Hepatocyte (in vitro differentiated cells): ENCODE measurements at regions not wholly inside any gene's neighbourhood (a gene's known extent, or its start where the extent isn't known, plus 50 kb on each side); places are given as distances from the start of the nearest gene placed in this dataset.
A peak's percentile ranks its signal among the peaks of the same experiment; 100 is the strongest.

ENCODE experiments used
- DNase-seq: peaks from one replicate; pipeline ENCODE4 v3.0.0-alpha.2; 2016; ENCODE audit warnings: low spot score
- H2AFZ ChIP-seq: fragments of 200-600 bp; sonication (generic); 2 replicates; pipeline ENCODE4 v1.6.0; 2016; ENCODE audit warnings: antibody characterized with exemption, mild to moderate bottlenecking
- H3K27ac ChIP-seq: fragments of 200-600 bp; sonication (generic); 2 replicates; pipeline ENCODE4 v1.5.1; 2016; ENCODE audit warnings: mild to moderate bottlenecking
- H3K27me3 ChIP-seq: fragments of 200-600 bp; sonication (generic); 2 replicates; pipeline ENCODE4 v1.6.1; 2016
- H3K36me3 ChIP-seq: fragments of 200-600 bp; sonication (generic); replicated peaks from 2 replicates; pipeline ENCODE4 v1.5.1; 2016; ENCODE audit warnings: low read depth; ENCODE audit not compliant: insufficient read depth
- H3K4me1 ChIP-seq: fragments of 200-600 bp; sonication (generic); 2 replicates; pipeline ENCODE4 v1.5.1; 2016; ENCODE audit warnings: mild to moderate bottlenecking, moderate library complexity; ENCODE audit not compliant: insufficient read depth
- H3K4me2 ChIP-seq: fragments of 200-600 bp; sonication (generic); 2 replicates; pipeline ENCODE4 v1.6.0; 2016
- H3K4me3 ChIP-seq: fragments of 200-600 bp; sonication (generic); 2 replicates; pipeline ENCODE4 v1.5.1; 2016; ENCODE audit warnings: mild to moderate bottlenecking
- H3K79me2 ChIP-seq: fragments of 200-600 bp; sonication (generic); 2 replicates; pipeline ENCODE4 v1.6.0; 2017; ENCODE audit warnings: mild to moderate bottlenecking
- H3K9me2 ChIP-seq: fragments of 200-600 bp; sonication (generic); replicated peaks from 2 replicates; pipeline ENCODE4 v1.6.0; 2017; ENCODE audit warnings: mild to moderate bottlenecking; ENCODE audit not compliant: insufficient read depth
- H3K9me3 ChIP-seq: fragments of 200-600 bp; sonication (generic); 2 replicates; pipeline ENCODE4 v1.5.1; 2016; ENCODE audit warnings: low read depth, mild to moderate bottlenecking
- H4K20me1 ChIP-seq: fragments of 200-600 bp; sonication (generic); 2 replicates; pipeline ENCODE4 v1.6.0; 2016; ENCODE audit warnings: mild to moderate bottlenecking; ENCODE audit not compliant: insufficient read depth, poor library complexity, severe bottlenecking
- CTCF ChIP-seq: fragments of 200-600 bp; sonication (generic); IDR thresholded peaks from 2 replicates; pipeline ENCODE4 v1.5.1; 2016; ENCODE audit warnings: antibody characterized with exemption, mild to moderate bottlenecking; ENCODE audit not compliant: poor library complexity
- EZH2 ChIP-seq: fragments of 200-600 bp; sonication (generic); IDR thresholded peaks from 2 replicates; pipeline ENCODE4 v1.6.1; 2016; ENCODE audit warnings: antibody characterized with exemption, mild to moderate bottlenecking, borderline replicate concordance
- EZH2phosphoT487 ChIP-seq: fragments of 200-600 bp; sonication (generic); IDR thresholded peaks from one replicate; pipeline ENCODE4 v1.6.1; 2018; ENCODE audit warnings: antibody characterized with exemption, mild to moderate bottlenecking, low read depth, moderate library complexity; ENCODE audit not compliant: unreplicated experiment, severe bottlenecking
- WGBS: methylation state at CpG from one replicate; pipeline ENCODE4 v1.1.6; 2016; ENCODE audit warnings: low lambda C conversion rate; ENCODE audit errors: missing lambda C conversion rate; 5-methylcytosine and 5-hydroxymethylcytosine counted together

- no peak overlapping the region for H3K4me3 ChIP-seq
- TF ChIP-seq EZH2phosphoT487 (no peak), EZH2 (no peak)
- no peaks in the 10 kb centered on the region for H4K20me1 ChIP-seq
- H3K27me3 ChIP-seq: no peaks in the 10 kb centered on the region
- H2AFZ ChIP-seq: no peak overlapping the region
- no peak overlapping the region for H3K27ac ChIP-seq
- no peaks in the 10 kb centered on the region for H3K9me2 ChIP-seq
- H3K4me1 ChIP-seq: no peaks in the 10 kb centered on the region
- H3K9me3 ChIP-seq: no peaks in the 10 kb centered on the region
- no peak for DNase-seq
- H3K36me3 ChIP-seq: no peaks in the 10 kb centered on the region
- H3K79me2 ChIP-seq: no peaks in the 10 kb centered on the region
- H3K4me2 ChIP-seq: no peak overlapping the region
Observed at GRCh38 chr12:87469295-87469694, 559.9 kb downstream of the C12orf50 start.

GRCh38 chr12:87467936-87468335, 561.3 kb downstream of the C12orf50 start:
- Histone ChIP-seq H2AFZ (no peak overlapping the region), H3K4me1 (no peaks in the 10 kb centered on the region), H4K20me1 (no peaks in the 10 kb centered on the region), H3K79me2 (no peaks in the 10 kb centered on the region), H3K4me2 (no peak overlapping the region), H3K4me3 (no peak overlapping the region), H3K27me3 (no peaks in the 10 kb centered on the region), H3K27ac (no peak overlapping the region), H3K9me2 (no peaks in the 10 kb centered on the region), H3K9me3 (no peaks in the 10 kb centered on the region), H3K36me3 (no peaks in the 10 kb centered on the region)
- TF ChIP-seq EZH2phosphoT487 (no peak), EZH2 (no peak), CTCF (no peak)
- no peak for DNase-seq

- Histone ChIP-seq H3K79me2 (no peaks in the 10 kb centered on the region), H2AFZ (no peak overlapping the region), H3K9me3 (no peaks in the 10 kb centered on the region), H3K4me1 (no peaks in the 10 kb centered on the region), H3K9me2 (no peaks in the 10 kb centered on the region), H3K27me3 (no peaks in the 10 kb centered on the region), H4K20me1 (no peaks in the 10 kb centered on the region), H3K4me2 (no peak overlapping the region), H3K4me3 (no peak overlapping the region), H3K36me3 (no peaks in the 10 kb centered on the region), H3K27ac (no peak overlapping the region)
- TF ChIP-seq EZH2phosphoT487: no peak
- TF ChIP-seq EZH2: no peak
- TF ChIP-seq CTCF: no peak
- 91% methylated on average over 1 of the region's 1 CpG for WGBS
- no peak for DNase-seq
Observed at GRCh38 chr12:87464565-87464964, 564.6 kb downstream of the C12orf50 start.

GRCh38 chr12:87444039-87444438, 585.2 kb downstream of the C12orf50 start:
- no peaks in the 10 kb centered on the region for H3K27me3 ChIP-seq
- no peaks in the 10 kb centered on the region for H3K9me3 ChIP-seq
- no peak overlapping the region for H3K4me2 ChIP-seq
- no peaks in the 10 kb centered on the region for H3K9me2 ChIP-seq
- DNase-seq: no peak
- no peaks in the 10 kb centered on the region for H3K36me3 ChIP-seq
- no peaks in the 10 kb centered on the region for H3K79me2 ChIP-seq
- H4K20me1 ChIP-seq: no peaks in the 10 kb centered on the region
- peaks cover 14% of the 10 kb centered on the region for H3K4me1 ChIP-seq
- no peak overlapping the region for H2AFZ ChIP-seq
- H3K27ac ChIP-seq: no peak overlapping the region
- TF ChIP-seq EZH2: no peak
- no peak for TF ChIP-seq EZH2phosphoT487
- H3K4me3 ChIP-seq: no peak overlapping the region
- 92% methylated on average over 4 of the region's 4 CpGs for WGBS

- Histone ChIP-seq H3K27me3 (no peaks in the 10 kb centered on the region), H2AFZ (no peak overlapping the region), H4K20me1 (no peaks in the 10 kb centered on the region), H3K4me1 (peaks cover 14% of the 10 kb centered on the region), H3K4me3 (no peak overlapping the region), H3K4me2 (no peak overlapping the region), H3K9me3 (no peaks in the 10 kb centered on the region), H3K36me3 (no peaks in the 10 kb centered on the region), H3K27ac (peak overlapping the region; percentile 58), H3K79me2 (no peaks in the 10 kb centered on the region), H3K9me2 (no peaks in the 10 kb centered on the region)
- DNase-seq: no peak
- no peak for TF ChIP-seq EZH2
- no peak for TF ChIP-seq CTCF
- TF ChIP-seq EZH2phosphoT487: no peak
- 65% methylated on average over 3 of the region's 3 CpGs for WGBS
Observed at GRCh38 chr12:87441511-87441910, 587.7 kb downstream of the C12orf50 start.
